A549 (cell line): ENCODE measurements at regions not wholly inside any gene's neighbourhood (a gene's known extent, or its start where the extent isn't known, plus 50 kb on each side); places are given as distances from the start of the nearest gene placed in this dataset.

Experiments
- CTCF ChIP-seq: fragments of >200 bp; sonication (Bioruptor Twin); formaldehyde crosslinking; IDR thresholded peaks from 3 replicates; pipeline ENCODE4 v1.5.1; 2016
- EP300 ChIP-seq, 2 experiments: fragments of >200 bp; sonication (Bioruptor Twin); formaldehyde crosslinking; IDR thresholded peaks; 2 replicates in 1 of 2; 3 replicates in 1 of 2; pipeline ENCODE4 v1.6.1; 2016 to 2017
- HMGXB4 ChIP-seq: fragments of 250-450 bp; sonication (Bioruptor Pico); IDR thresholded peaks from 2 replicates; pipeline ENCODE4 v1.5.0; 2021; ENCODE audit warnings: mild to moderate bottlenecking, moderate library complexity, borderline replicate concordance
- MAX ChIP-seq: IDR thresholded peaks from 2 replicates; pipeline ENCODE4 v1.6.1; 2012
- POLR2A ChIP-seq: IDR thresholded peaks from 2 replicates; pipeline ENCODE4 v1.6.1; 2012; ENCODE audit warnings: mild to moderate bottlenecking, low read length
- USF2 ChIP-seq: fragments of 450-650 bp; IDR thresholded peaks from 2 replicates; pipeline ENCODE4 v1.6.1; 2014; ENCODE audit warnings: antibody characterized with exemption

GRCh38 chr4:108224611-108225053, 55.9 kb upstream of the LEF1 start:
- TF ChIP-seq MAX (no peak), HMGXB4 (CRISPR knock-in tag) (no peak), CTCF (no peak), EP300 (IDR thresholded peaks at IDR 0.05) (no peak), USF2 (no peak), POLR2A (no peak)
